ENCODE measurements at regions not wholly inside any gene's neighbourhood (a gene's known extent, or its start where the extent isn't known, plus 50 kb on each side); places are given as distances from the start of the nearest gene placed in this dataset.

DNA sequence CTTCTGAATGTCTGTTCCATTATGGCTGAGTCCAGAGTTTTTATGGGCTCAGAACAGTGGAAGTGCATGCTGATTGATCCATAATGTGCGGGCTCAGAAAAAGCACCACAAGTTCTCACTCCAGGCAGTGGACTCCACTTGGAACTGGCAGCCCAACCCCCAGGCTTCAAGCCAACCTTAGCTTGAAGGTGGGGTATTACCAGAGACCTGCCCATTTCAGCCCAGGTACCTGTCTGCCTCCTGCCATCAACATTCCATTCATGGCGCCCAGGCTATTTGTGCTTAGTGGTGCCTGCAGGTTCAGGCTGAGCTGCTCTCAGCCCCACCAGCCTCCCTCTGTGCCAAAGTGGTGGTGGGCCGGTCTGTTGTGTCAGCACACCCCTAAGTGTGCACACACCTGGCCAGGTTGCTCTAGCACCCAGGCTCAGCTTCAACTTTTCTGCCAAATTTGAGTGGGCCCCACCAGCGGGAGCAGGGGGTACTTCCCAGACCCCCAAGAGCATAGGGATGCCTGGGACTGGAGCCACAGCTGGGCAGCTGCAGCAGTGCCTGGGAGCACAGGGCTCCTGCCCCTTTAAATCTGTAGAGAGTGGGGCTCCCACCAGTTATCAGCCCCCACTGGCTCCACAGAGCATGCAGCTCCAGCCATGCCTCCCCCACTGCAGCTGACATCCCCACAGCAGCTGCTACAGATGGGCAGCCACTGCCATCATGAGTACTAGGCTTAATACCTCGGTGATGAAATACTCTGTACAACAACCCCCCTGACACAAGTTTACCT lies 1025.3 kb downstream of the PCDH19 start:
- no peak for DNase-seq (ENCODE audit: low read depth, low spot score)

DNA sequence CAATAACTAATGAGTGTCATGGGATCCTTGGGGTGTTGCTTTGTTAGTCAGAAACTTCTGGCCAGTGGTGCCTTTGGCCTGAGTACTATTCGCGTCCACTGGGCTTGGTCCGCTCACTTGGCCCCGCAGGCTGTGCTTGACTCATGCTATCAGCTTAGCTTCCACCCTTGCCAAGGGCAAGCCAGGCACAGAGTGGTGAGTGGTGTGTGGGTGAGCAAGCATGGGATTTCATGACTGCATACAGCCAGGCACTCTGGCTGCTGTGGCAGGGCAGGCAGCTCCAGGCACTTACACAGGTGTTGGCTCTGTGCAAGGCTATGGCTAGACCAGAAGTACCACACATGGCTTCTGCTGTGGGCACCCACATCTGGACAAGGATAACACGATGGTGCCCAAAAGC lies 1026.3 kb downstream of the PCDH19 start:
- Histone ChIP-seq H3K4me3 (ENCODE audit: insufficient read length, low read depth) (no peak overlapping the region), H3K4me1 (ENCODE audit: insufficient read depth, insufficient read length) (no peaks in the 10 kb centered on the region), H3K9me3 (ENCODE audit: insufficient read depth, low read length) (peaks cover 17% of the 10 kb centered on the region; the same call in 1 of the 2 replicates), H3K27me3 (ENCODE audit: insufficient read depth, insufficient read length) (no peaks in the 10 kb centered on the region), H3K9ac (ENCODE audit: insufficient read length, low read depth) (no peak overlapping the region), H3K36me3 (ENCODE audit: insufficient read depth, insufficient read length, low read length) (no peaks in the 10 kb centered on the region)
- DNase-seq (ENCODE audit: low read depth, low spot score): no peak
- TF ChIP-seq YY1 (IDR thresholded peaks at IDR 0.05; ENCODE audit: insufficient read depth, insufficient read length) (no peak), ZNF274 (IDR thresholded peaks at IDR 0.05; ENCODE audit: low read depth, low read length) (no peak), SUZ12 (IDR thresholded peaks at IDR 0.05; ENCODE audit: extremely low read depth, insufficient read depth, insufficient read length) (no peak)

More for the DNA sequence above, 1025.3 kb downstream of the PCDH19 start:
- no peaks in the 10 kb centered on the region for H3K27me3 ChIP-seq (ENCODE audit: insufficient read depth, insufficient read length)
- no peak for TF ChIP-seq SUZ12 (IDR thresholded peaks at IDR 0.05; ENCODE audit: extremely low read depth, insufficient read depth, insufficient read length)
- no peak for TF ChIP-seq YY1 (IDR thresholded peaks at IDR 0.05; ENCODE audit: insufficient read depth, insufficient read length)
- TF ChIP-seq ZNF274 (IDR thresholded peaks at IDR 0.05; ENCODE audit: low read depth, low read length): no peak
- no peaks in the 10 kb centered on the region for H3K36me3 ChIP-seq (ENCODE audit: insufficient read depth, insufficient read length, low read length)
- H3K9ac ChIP-seq (ENCODE audit: insufficient read length, low read depth): no peak overlapping the region
- no peaks in the 10 kb centered on the region for H3K4me1 ChIP-seq (ENCODE audit: insufficient read depth, insufficient read length)
- no peak overlapping the region for H3K4me3 ChIP-seq (ENCODE audit: insufficient read length, low read depth)
- H3K9me3 ChIP-seq (ENCODE audit: insufficient read depth, low read length): peaks cover 17% of the 10 kb centered on the region; the same call in 1 of the 2 replicates

DNA sequence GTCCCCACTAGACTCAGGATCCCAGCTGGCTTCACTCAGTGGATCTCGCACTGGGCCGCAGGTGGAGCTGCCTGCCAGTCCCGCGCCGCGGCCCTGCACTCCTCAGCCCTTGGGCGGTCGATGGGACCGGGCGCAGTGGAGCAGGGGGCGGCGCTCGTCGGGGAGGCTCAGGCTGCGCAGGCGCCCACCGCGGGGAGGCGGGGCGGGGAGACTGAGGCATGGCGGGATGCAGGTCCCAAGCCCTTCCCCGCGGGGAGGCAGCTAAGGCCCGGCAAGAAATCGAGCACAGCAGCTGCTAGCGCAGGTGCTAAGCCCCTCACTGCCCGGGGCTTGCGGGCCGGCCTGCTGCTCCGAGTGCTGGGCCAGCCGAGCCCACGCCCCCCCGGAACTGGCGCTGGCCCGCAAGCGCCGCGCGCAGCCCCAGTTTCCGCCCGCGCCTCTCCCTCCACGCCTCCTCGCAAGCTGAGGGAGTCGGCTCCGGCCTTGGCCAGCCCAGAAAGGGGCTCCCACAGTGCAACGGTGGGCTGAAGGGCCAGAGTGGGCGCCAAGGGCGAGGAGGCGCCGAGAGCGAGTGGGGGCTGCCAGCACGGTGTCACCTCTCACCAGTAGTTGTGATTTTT lies 1038.0 kb downstream of the PCDH19 start:
- Histone ChIP-seq H3K27me3 (ENCODE audit: insufficient read depth, insufficient read length) (no peaks in the 10 kb centered on the region), H3K4me3 (ENCODE audit: insufficient read length, low read depth) (no peak overlapping the region)
- no peak for TF ChIP-seq ZNF274 (IDR thresholded peaks at IDR 0.05; ENCODE audit: low read depth, low read length)

DNA sequence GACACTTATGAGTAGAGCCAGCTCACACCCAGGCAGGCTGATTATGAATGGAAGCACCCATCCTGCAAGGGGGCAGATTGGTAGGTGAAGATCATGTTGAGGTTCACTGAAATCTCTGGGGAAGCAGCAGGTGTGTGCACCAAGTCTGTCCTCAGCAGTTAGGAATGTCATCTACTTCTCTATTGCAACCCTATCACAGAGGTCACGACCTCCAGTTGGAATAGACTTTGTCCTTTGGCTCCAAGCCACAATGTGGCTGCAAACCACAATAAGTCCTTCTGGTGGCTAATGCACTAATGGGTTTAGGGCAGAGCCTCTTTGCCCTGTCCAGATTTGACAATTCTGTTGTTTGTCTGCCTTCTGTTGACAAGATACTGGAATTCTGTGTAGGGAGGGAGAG lies 1056.7 kb downstream of the PCDH19 start:
- Histone ChIP-seq H3K9me3 (ENCODE audit: insufficient read depth, low read length) (no peaks in the 10 kb centered on the region), H3K9ac (ENCODE audit: insufficient read length, low read depth) (no peak overlapping the region), H3K27me3 (ENCODE audit: insufficient read depth, insufficient read length) (no peaks in the 10 kb centered on the region), H3K4me1 (ENCODE audit: insufficient read depth, insufficient read length) (no peaks in the 10 kb centered on the region), H3K36me3 (ENCODE audit: insufficient read depth, insufficient read length, low read length) (no peaks in the 10 kb centered on the region), H3K4me3 (ENCODE audit: insufficient read length, low read depth) (no peak overlapping the region)
- no peak for DNase-seq (ENCODE audit: low read depth, low spot score)
- TF ChIP-seq SUZ12 (IDR thresholded peaks at IDR 0.05; ENCODE audit: extremely low read depth, insufficient read depth, insufficient read length) (no peak), ZNF274 (IDR thresholded peaks at IDR 0.05; ENCODE audit: low read depth, low read length) (no peak), YY1 (IDR thresholded peaks at IDR 0.05; ENCODE audit: insufficient read depth, insufficient read length) (no peak)

More for the DNA sequence above, 1038.0 kb downstream of the PCDH19 start:
- Histone ChIP-seq H3K9me3 (ENCODE audit: insufficient read depth, low read length) (no peaks in the 10 kb centered on the region; the same call in 1 of the 2 replicates), H3K9ac (ENCODE audit: insufficient read length, low read depth) (no peak overlapping the region), H3K36me3 (ENCODE audit: insufficient read depth, insufficient read length, low read length) (no peaks in the 10 kb centered on the region), H3K4me1 (ENCODE audit: insufficient read depth, insufficient read length) (no peaks in the 10 kb centered on the region)
- DNase-seq (ENCODE audit: low read depth, low spot score): no peak

DNA sequence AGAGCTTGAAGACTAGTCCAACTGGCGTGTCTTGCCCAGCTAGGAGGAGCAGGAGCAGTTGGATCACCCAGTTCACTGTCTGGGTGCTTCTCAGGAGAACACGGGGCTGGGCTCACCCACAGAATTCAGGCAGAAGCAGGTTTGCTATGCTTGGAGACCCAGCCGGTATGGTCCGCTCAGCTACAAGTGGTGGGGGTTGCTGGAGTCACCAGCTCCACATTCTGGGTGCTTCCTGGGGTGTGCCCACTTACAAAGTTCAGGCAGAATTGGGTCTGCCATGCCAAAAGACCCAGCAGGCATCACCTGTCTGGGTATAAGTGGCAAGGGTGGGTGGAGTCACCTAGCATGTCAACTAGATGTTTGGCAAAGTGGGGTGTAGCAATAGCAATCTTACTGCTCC lies 1061.8 kb downstream of the PCDH19 start:
- TF ChIP-seq SUZ12 (IDR thresholded peaks at IDR 0.05; ENCODE audit: extremely low read depth, insufficient read depth, insufficient read length): no peak
- no peak for TF ChIP-seq YY1 (IDR thresholded peaks at IDR 0.05; ENCODE audit: insufficient read depth, insufficient read length)
- no peak for TF ChIP-seq ZNF274 (IDR thresholded peaks at IDR 0.05; ENCODE audit: low read depth, low read length)
- H3K27me3 ChIP-seq (ENCODE audit: insufficient read depth, insufficient read length): no peaks in the 10 kb centered on the region

DNA sequence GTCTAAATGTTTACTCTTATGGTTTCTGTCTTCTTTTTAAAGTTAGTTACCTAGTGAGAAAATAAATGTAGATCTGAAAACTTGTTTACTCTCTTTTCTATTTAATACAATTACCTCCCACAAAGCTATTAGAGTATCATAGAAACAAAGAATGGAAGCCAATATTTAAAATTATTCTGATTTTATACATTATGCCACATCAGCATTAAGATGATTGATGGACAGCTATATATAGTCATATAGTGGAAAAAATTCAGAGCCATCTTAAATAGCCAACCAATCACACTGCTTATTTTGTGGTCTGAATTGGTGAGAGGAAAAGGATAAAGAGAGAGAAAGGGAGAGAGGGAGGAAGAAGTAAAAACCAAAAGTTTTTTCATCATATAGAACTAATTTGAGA lies 1101.8 kb downstream of the PCDH19 start:
- Histone ChIP-seq H3K9me3 (ENCODE audit: insufficient read depth, low read length) (no peaks in the 10 kb centered on the region), H3K27me3 (ENCODE audit: insufficient read depth, insufficient read length) (no peaks in the 10 kb centered on the region), H3K36me3 (ENCODE audit: insufficient read depth, insufficient read length, low read length) (no peaks in the 10 kb centered on the region), H3K4me1 (ENCODE audit: insufficient read depth, insufficient read length) (no peaks in the 10 kb centered on the region), H3K9ac (ENCODE audit: insufficient read length, low read depth) (no peak overlapping the region), H3K4me3 (ENCODE audit: insufficient read length, low read depth) (no peak overlapping the region)
- no peak for DNase-seq (ENCODE audit: low read depth, low spot score)
- no peak for TF ChIP-seq ZNF274 (IDR thresholded peaks at IDR 0.05; ENCODE audit: low read depth, low read length)
- TF ChIP-seq SUZ12 (IDR thresholded peaks at IDR 0.05; ENCODE audit: extremely low read depth, insufficient read depth, insufficient read length): no peak
- TF ChIP-seq YY1 (IDR thresholded peaks at IDR 0.05; ENCODE audit: insufficient read depth, insufficient read length): no peak

More for the DNA sequence above, 1061.8 kb downstream of the PCDH19 start:
- Histone ChIP-seq H3K9ac (ENCODE audit: insufficient read length, low read depth) (no peak overlapping the region), H3K4me1 (ENCODE audit: insufficient read depth, insufficient read length) (no peaks in the 10 kb centered on the region), H3K36me3 (ENCODE audit: insufficient read depth, insufficient read length, low read length) (no peaks in the 10 kb centered on the region), H3K9me3 (ENCODE audit: insufficient read depth, low read length) (no peaks in the 10 kb centered on the region), H3K4me3 (ENCODE audit: insufficient read length, low read depth) (no peak overlapping the region)
- no peak for DNase-seq (ENCODE audit: low read depth, low spot score)

DNA sequence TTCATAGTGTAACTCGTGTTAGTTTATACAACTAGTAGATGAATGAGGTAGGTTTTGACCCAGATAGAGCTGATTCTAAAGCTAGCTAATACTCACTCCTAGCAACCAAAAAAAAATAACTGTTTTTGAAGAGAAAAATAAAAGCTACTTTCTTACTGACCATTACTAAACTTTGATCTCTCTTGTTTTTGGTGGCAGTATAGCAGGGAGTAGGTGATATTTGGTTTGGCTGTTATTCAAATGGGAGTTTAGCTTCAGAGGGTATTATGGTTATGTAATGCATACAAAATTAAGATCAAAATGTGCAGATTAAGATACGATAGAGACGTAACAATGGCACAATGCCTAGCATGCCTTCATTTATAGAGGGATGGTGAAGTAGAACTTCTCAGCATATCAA lies 1104.5 kb downstream of the PCDH19 start:
- Histone ChIP-seq H3K4me1 (ENCODE audit: insufficient read depth, insufficient read length) (no peaks in the 10 kb centered on the region), H3K36me3 (ENCODE audit: insufficient read depth, insufficient read length, low read length) (no peaks in the 10 kb centered on the region), H3K27me3 (ENCODE audit: insufficient read depth, insufficient read length) (no peaks in the 10 kb centered on the region), H3K4me3 (ENCODE audit: insufficient read length, low read depth) (no peak overlapping the region), H3K9me3 (ENCODE audit: insufficient read depth, low read length) (no peaks in the 10 kb centered on the region), H3K9ac (ENCODE audit: insufficient read length, low read depth) (no peak overlapping the region)
- no peak for DNase-seq (ENCODE audit: low read depth, low spot score)
- no peak for TF ChIP-seq ZNF274 (IDR thresholded peaks at IDR 0.05; ENCODE audit: low read depth, low read length)
- no peak for TF ChIP-seq YY1 (IDR thresholded peaks at IDR 0.05; ENCODE audit: insufficient read depth, insufficient read length)
- no peak for TF ChIP-seq SUZ12 (IDR thresholded peaks at IDR 0.05; ENCODE audit: extremely low read depth, insufficient read depth, insufficient read length)
